ENCODE measurements at regions not wholly inside any gene's neighbourhood (a gene's known extent, or its start where the extent isn't known, plus 50 kb on each side); places are given as distances from the start of the nearest gene placed in this dataset.

GRCh38 chr20:63102721-63103375, 96.1 kb upstream of the BHLHE23 start:
- TF ChIP-seq SMAD1 (IDR thresholded peaks at IDR 0.05; ENCODE audit: low read depth, low read length, partially characterized antibody) (no peak), CTCF (IDR thresholded peaks at IDR 0.05 in 2 of 3, conservative IDR thresholded peaks at IDR 0.05 in 1 of 3; ENCODE audit: insufficient read depth in 2 of 3, low read depth in 1 of 3, low read length in 3 of 3) (no peak), STAG1 (CRISPR knock-in tag; IDR thresholded peaks at IDR 0.05; ENCODE audit: borderline replicate concordance) (no peak), SREBF1 (IDR thresholded peaks at IDR 0.05; ENCODE audit: borderline replicate concordance, low read depth, low read length) (no peak)

All from K562 (cell line).